SK-N-SH (cell line): ENCODE measurements at regions not wholly inside any gene's neighbourhood (a gene's known extent, or its start where the extent isn't known, plus 50 kb on each side); places are given as distances from the start of the nearest gene placed in this dataset.

Experiments
- CTCF ChIA-PET: fragments of 300-600, 350-600 bp; formaldehyde crosslinking; extraction: SDS; loops from one replicate; lab custom pipeline; 2021; lab: Yijun Ruan, JAX
- POLR2A ChIA-PET: fragments of 350-600 bp; sonication (Branson Sonifier 250); formaldehyde crosslinking; extraction: SDS; loops from one replicate; lab custom pipeline; 2020; ENCODE audit warnings: antibody characterized with exemption, inconsistent platforms; lab: Yijun Ruan, JAX
- DNase-seq: peaks from one replicate; pipeline ENCODE4 v3.0.0; 2012
- H2AFZ ChIP-seq: fragments of 200-600 bp; sonication (generic); 2 replicates; pipeline ENCODE4 v1.8.1; 2016; ENCODE audit warnings: antibody characterized with exemption, mild to moderate bottlenecking, low read depth
- H3F3A ChIP-seq: fragments of 200-600 bp; sonication (generic); replicated peaks from 2 replicates; pipeline ENCODE3; 2016; ENCODE audit warnings: antibody characterized with exemption, mild to moderate bottlenecking; ENCODE audit not compliant: insufficient read depth
- H3K27ac ChIP-seq, 2 experiments: fragments of 200-500 bp in 1 of 2; fragments of 200-600 bp in 1 of 2; sonication (Bioruptor generic) in 1 of 2; sonication (generic), shearing (Covaris generic) in 1 of 2; 2 replicates each; pipeline versions ENCODE4 v1.5.1 to v1.6.1; 2014 to 2016; ENCODE audit warnings: low read depth in 2 of 2, inconsistent platforms in 1 of 2, low read length in 1 of 2, mild to moderate bottlenecking in 1 of 2, mixed read lengths in 1 of 2
- H3K27me3 ChIP-seq: fragments of 200-600 bp; sonication (generic), shearing (Covaris generic); 2 replicates; pipeline ENCODE4 v1.6.1; 2016; ENCODE audit warnings: mixed run types; ENCODE audit not compliant: insufficient read depth
- H3K36me3 ChIP-seq, 2 experiments: fragments of 200-500 bp in 1 of 2; fragments of 200-600 bp in 1 of 2; sonication (Bioruptor generic) in 1 of 2; sonication (generic) in 1 of 2; replicated peaks in 1 of 2; 2 replicates each; pipeline versions ENCODE3 to v1.5.1; 2014 to 2016; ENCODE audit warnings: low read length in 1 of 2, mild to moderate bottlenecking in 1 of 2; ENCODE audit not compliant: insufficient read depth in 2 of 2, control insufficient read depth in 1 of 2
- H3K4me1 ChIP-seq, 2 experiments: fragments of 200-500 bp in 1 of 2; fragments of 200-600 bp in 1 of 2; sonication (Bioruptor generic) in 1 of 2; sonication (generic), shearing (Covaris generic) in 1 of 2; 2 replicates each; pipeline versions ENCODE4 v1.5.1 to v1.6.1; 2014 to 2016; ENCODE audit warnings: low read depth in 1 of 2, low read length in 1 of 2, mixed run types in 1 of 2; ENCODE audit not compliant: insufficient read depth in 2 of 2, control insufficient read depth in 1 of 2
- H3K4me2 ChIP-seq: fragments of 200-600 bp; sonication (generic), shearing (Covaris generic); 2 replicates; pipeline ENCODE4 v1.6.1; 2017; ENCODE audit warnings: mixed run types
- H3K4me3 ChIP-seq, 2 experiments: fragments of 200-500 bp in 1 of 2; fragments of 200-600 bp in 1 of 2; sonication (Bioruptor generic) in 1 of 2; sonication (generic), shearing (Covaris generic) in 1 of 2; 2 replicates each; pipeline versions ENCODE4 v1.5.1 to v1.8.1; 2014 to 2016; ENCODE audit warnings: low read depth in 2 of 2, inconsistent platforms in 1 of 2, low read length in 1 of 2, mild to moderate bottlenecking in 1 of 2, mixed read lengths in 1 of 2, moderate library complexity in 1 of 2
- H3K79me2 ChIP-seq: fragments of 200-600 bp; sonication (generic); 2 replicates; pipeline ENCODE4 v1.8.1; 2017; ENCODE audit warnings: mild to moderate bottlenecking; ENCODE audit not compliant: insufficient read depth
- H3K9ac ChIP-seq: fragments of 200-600 bp; sonication (generic); 2 replicates; pipeline ENCODE4 v1.6.1; 2017; ENCODE audit warnings: mixed run types
- H3K9me2 ChIP-seq: fragments of 200-600 bp; sonication (generic); 2 replicates; pipeline ENCODE4 v1.6.1; 2017; ENCODE audit warnings: mixed run types
- H3K9me3 ChIP-seq: fragments of 200-600 bp; sonication (generic); 2 replicates; pipeline ENCODE4 v1.6.1; 2017; ENCODE audit warnings: mixed run types, mild to moderate bottlenecking, moderate library complexity
- H4K20me1 ChIP-seq: fragments of 200-600 bp; sonication (generic); 2 replicates; pipeline ENCODE4 v1.6.1; 2017; ENCODE audit warnings: mild to moderate bottlenecking, mixed run types; ENCODE audit not compliant: insufficient read depth
- EP300 ChIP-seq, 2 experiments: IDR thresholded peaks; 2 replicates each; pipeline versions ENCODE4 v1.4.0 to v1.6.1; 2012; ENCODE audit warnings: borderline replicate concordance in 1 of 2, low read depth in 1 of 2, low read length in 1 of 2
- EZH2phosphoT487 ChIP-seq: fragments of 200-600 bp; sonication (generic); IDR thresholded peaks from 2 replicates; pipeline ENCODE4 v1.6.1; 2017; ENCODE audit warnings: low read depth, mixed run types, mild to moderate bottlenecking, antibody characterized with exemption, moderate library complexity, borderline replicate concordance
- FOXM1 ChIP-seq: IDR thresholded peaks from 2 replicates; pipeline ENCODE4 v1.4.0; 2012; ENCODE audit warnings: low read depth, mild to moderate bottlenecking
- IRF3 ChIP-seq: fragments of 150-350 bp; IDR thresholded peaks from 2 replicates; pipeline ENCODE4 v1.6.1; 2016; ENCODE audit warnings: mild to moderate bottlenecking, low read depth, low read length
- JUND ChIP-seq: IDR thresholded peaks from 2 replicates; pipeline ENCODE4 v1.4.0; 2012
- MEF2A ChIP-seq: IDR thresholded peaks from 2 replicates; pipeline ENCODE4 v1.4.0; 2012; ENCODE audit warnings: low read depth, borderline replicate concordance
- NRF1 ChIP-seq: IDR thresholded peaks from 2 replicates; pipeline ENCODE4 v1.6.1; 2012; ENCODE audit warnings: low read depth, mild to moderate bottlenecking, low read length
- PBX3 ChIP-seq: IDR thresholded peaks from 2 replicates; pipeline ENCODE4; 2012
- RAD21 ChIP-seq: IDR thresholded peaks from 2 replicates; pipeline ENCODE4 v1.6.1; 2012; ENCODE audit warnings: mild to moderate bottlenecking, low read length
- RCOR1 ChIP-seq: fragments of 150-350 bp; IDR thresholded peaks from 2 replicates; pipeline ENCODE4 v1.6.1; 2017; ENCODE audit warnings: antibody characterized with exemption, low read length
- REST ChIP-seq: IDR thresholded peaks from 2 replicates; pipeline ENCODE4 v1.6.1; 2012; ENCODE audit warnings: mild to moderate bottlenecking, low read depth, low read length, moderate library complexity
- RFX5 ChIP-seq: IDR thresholded peaks from 2 replicates; pipeline ENCODE4 v1.6.1; 2012; ENCODE audit warnings: mild to moderate bottlenecking, improper control_type of control experiment, low read length
- RXRA ChIP-seq: IDR thresholded peaks from 2 replicates; pipeline ENCODE4 v1.4.0; 2012; ENCODE audit warnings: low read depth, mild to moderate bottlenecking, borderline replicate concordance
- SMC3 ChIP-seq: IDR thresholded peaks from 2 replicates; pipeline ENCODE4 v1.6.1; 2012; ENCODE audit warnings: low read depth, low read length, improper control_type of control experiment
- TCF12 ChIP-seq: IDR thresholded peaks from 2 replicates; pipeline ENCODE4 v1.4.0; 2012
- TEAD4 ChIP-seq: IDR thresholded peaks from 2 replicates; pipeline ENCODE4 v1.4.0; 2012; ENCODE audit warnings: mild to moderate bottlenecking, borderline replicate concordance; ENCODE audit not compliant: insufficient read depth
- USF2 ChIP-seq: fragments of 150-350 bp; IDR thresholded peaks from 2 replicates; pipeline ENCODE4 v1.6.1; 2017; ENCODE audit warnings: antibody characterized with exemption, low read length, low read depth, borderline replicate concordance
- YY1 ChIP-seq: IDR thresholded peaks from 2 replicates; pipeline ENCODE4 v1.4.0; 2012; ENCODE audit warnings: low read depth, mild to moderate bottlenecking
- ZBTB33 ChIP-seq: IDR thresholded peaks from 2 replicates; pipeline ENCODE4 v1.4.0; 2012; ENCODE audit warnings: low read depth, borderline replicate concordance
- WGBS: methylation state at CpG from one replicate; pipeline ENCODE4 v1.1.6; 2017; ENCODE audit warnings: low lambda C conversion rate; 5-methylcytosine and 5-hydroxymethylcytosine counted together

- Histone ChIP-seq H3K4me3 (no peak overlapping the region), H3K27me3 (no peaks in the 10 kb centered on the region), H3K36me3 (no peaks in the 10 kb centered on the region), H3K9ac (no peak overlapping the region), H3K9me3 (no peaks in the 10 kb centered on the region), H3K9me2 (no peaks in the 10 kb centered on the region), H2AFZ (no peak overlapping the region), H3K4me1 (peaks cover 11 to 49% of the 10 kb centered on the region in 2 experiments; a peak in 3 of 4 replicates), H3K79me2 (peaks cover 9% of the 10 kb centered on the region; the same call in 1 of the 2 replicates), H4K20me1 (peaks cover 43% of the 10 kb centered on the region; the same call in 1 of the 2 replicates), H3K4me2 (no peak overlapping the region), H3F3A (no peaks in the 10 kb centered on the region), H3K27ac (no peak overlapping the region)
- WGBS, result 91% methylated on average over 9 of the region's 10 CpGs
- ChIA-PET POLR2A (no interaction called here), CTCF (interaction anchor here (1.1 to 2.0 kb wide), 2 partner anchors 14 to 43 kb away, joined by 3 to 4 read pairs; no protein-coding TSS in a partner anchor)
- DNase-seq, result no peak
- no peak for TF ChIP-seq JUND
- TF ChIP-seq RAD21, result no peak
- no peak for TF ChIP-seq RCOR1
- no peak for TF ChIP-seq TEAD4
- TF ChIP-seq EZH2phosphoT487, result no peak
- no peak for TF ChIP-seq TCF12
- no peak for TF ChIP-seq FOXM1
- no peak for TF ChIP-seq SMC3
- TF ChIP-seq MEF2A, result no peak
- no peak for TF ChIP-seq NRF1
- TF ChIP-seq RFX5, result no peak
Measured at GRCh38 chr2:120823551-120823950, 87.9 kb downstream of the GLI2 start.

GRCh38 chr2:120824246-120824645, 88.6 kb downstream of the GLI2 start:
- H3K4me2 ChIP-seq, result no peak overlapping the region
- no peak overlapping the region for H3K4me3 ChIP-seq
- H3K4me1 ChIP-seq, result peaks cover 11 to 49% of the 10 kb centered on the region in 2 experiments; a peak in 2 of 4 replicates
- peaks cover 43% of the 10 kb centered on the region; the same call in 1 of the 2 replicates for H4K20me1 ChIP-seq
- WGBS, result 98% methylated on average over 7 of the region's 8 CpGs
- H3K9me3 ChIP-seq, result no peaks in the 10 kb centered on the region
- H3K36me3 ChIP-seq, result no peaks in the 10 kb centered on the region
- no peak overlapping the region for H2AFZ ChIP-seq
- no peaks in the 10 kb centered on the region for H3K27me3 ChIP-seq
- no peak for DNase-seq
- CTCF ChIA-PET, result interaction anchor here (0.9 to 1.1 kb wide), 2 partner anchors 24 to 44 kb away, joined by 3 read pairs; no protein-coding TSS in a partner anchor
- TF ChIP-seq PBX3, result no peak
- no peak for TF ChIP-seq NRF1
- no peak for TF ChIP-seq EP300 (IDR thresholded peaks at IDR 0.05; ENCODE audit: borderline replicate concordance in 1 of 2, low read depth in 1 of 2, low read length in 1 of 2)
- no peak for TF ChIP-seq RXRA
- no peak for TF ChIP-seq REST
- TF ChIP-seq JUND, result no peak
- TF ChIP-seq RFX5, result no peak
- no peak for TF ChIP-seq YY1
- no peak for TF ChIP-seq TEAD4
- TF ChIP-seq FOXM1, result no peak
- TF ChIP-seq IRF3, result no peak
- no peak for TF ChIP-seq ZBTB33
- TF ChIP-seq USF2, result no peak
- TF ChIP-seq, all 33 proteins: peak for 0
- Histone ChIP-seq H3K9me2 (no peaks in the 10 kb centered on the region), H3F3A (no peaks in the 10 kb centered on the region), H3K27ac (no peak overlapping the region), H3K9ac (no peak overlapping the region), H3K79me2 (peaks cover 9% of the 10 kb centered on the region; the same call in 1 of the 2 replicates)
- POLR2A ChIA-PET, result no interaction called here
